Cardiac fibroblast (primary cell): ENCODE measurements at regions not wholly inside any gene's neighbourhood (a gene's known extent, or its start where the extent isn't known, plus 50 kb on each side); places are given as distances from the start of the nearest gene placed in this dataset.
"Not testable (repeated sequence)": the region's sequence is repeated elsewhere in the genome, so short reads cannot be mapped to it uniquely, and the experiment has no call there.

Source experiments
- DNase-seq, 2 donors: peaks; one replicate each; pipeline versions ENCODE4 v3.0.0 to v3.0.0-alpha.2; 2010; ENCODE audit warnings: low read depth in 2 of 2
- H3K4me3 ChIP-seq, 2 donors: replicated peaks in 1 of 2; 1 replicate in 1 of 2; 2 replicates in 1 of 2; pipeline ENCODE4 v1.5.1; 2011; ENCODE audit warnings: low read depth in 2 of 2, low read length in 2 of 2, mild to moderate bottlenecking in 2 of 2, moderate library complexity in 1 of 2
- TF ChIP-seq, protein P1 (sequence below): IDR thresholded peaks from one replicate; pipeline ENCODE4 v1.5.1; 2011; ENCODE audit warnings: low read depth, mild to moderate bottlenecking, low read length, inconsistent platforms

DNA sequence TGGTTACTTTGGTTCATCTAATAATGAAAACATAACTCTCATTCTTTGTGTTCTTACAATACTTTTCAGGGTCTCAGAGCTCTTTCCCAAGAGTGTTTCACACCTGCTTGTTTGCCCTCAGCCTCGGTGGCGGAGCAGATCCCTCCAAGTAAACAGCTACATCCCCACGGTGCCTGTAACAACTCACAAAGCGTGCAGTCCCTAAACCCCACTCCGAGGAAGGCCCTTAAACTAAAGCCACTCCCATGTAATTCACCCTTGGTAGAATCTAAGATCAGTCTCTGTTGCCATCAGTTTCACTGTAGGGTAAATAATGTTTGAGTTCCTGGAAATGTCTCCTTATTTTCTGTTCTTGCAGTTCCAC is 101.1 kb downstream of the TFAP2A start:
- no peak overlapping the region for H3K4me3 ChIP-seq
- no peak for DNase-seq
- TF ChIP-seq, protein P1, sequence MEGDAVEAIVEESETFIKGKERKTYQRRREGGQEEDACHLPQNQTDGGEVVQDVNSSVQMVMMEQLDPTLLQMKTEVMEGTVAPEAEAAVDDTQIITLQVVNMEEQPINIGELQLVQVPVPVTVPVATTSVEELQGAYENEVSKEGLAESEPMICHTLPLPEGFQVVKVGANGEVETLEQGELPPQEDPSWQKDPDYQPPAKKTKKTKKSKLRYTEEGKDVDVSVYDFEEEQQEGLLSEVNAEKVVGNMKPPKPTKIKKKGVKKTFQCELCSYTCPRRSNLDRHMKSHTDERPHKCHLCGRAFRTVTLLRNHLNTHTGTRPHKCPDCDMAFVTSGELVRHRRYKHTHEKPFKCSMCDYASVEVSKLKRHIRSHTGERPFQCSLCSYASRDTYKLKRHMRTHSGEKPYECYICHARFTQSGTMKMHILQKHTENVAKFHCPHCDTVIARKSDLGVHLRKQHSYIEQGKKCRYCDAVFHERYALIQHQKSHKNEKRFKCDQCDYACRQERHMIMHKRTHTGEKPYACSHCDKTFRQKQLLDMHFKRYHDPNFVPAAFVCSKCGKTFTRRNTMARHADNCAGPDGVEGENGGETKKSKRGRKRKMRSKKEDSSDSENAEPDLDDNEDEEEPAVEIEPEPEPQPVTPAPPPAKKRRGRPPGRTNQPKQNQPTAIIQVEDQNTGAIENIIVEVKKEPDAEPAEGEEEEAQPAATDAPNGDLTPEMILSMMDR = no peak

DNA sequence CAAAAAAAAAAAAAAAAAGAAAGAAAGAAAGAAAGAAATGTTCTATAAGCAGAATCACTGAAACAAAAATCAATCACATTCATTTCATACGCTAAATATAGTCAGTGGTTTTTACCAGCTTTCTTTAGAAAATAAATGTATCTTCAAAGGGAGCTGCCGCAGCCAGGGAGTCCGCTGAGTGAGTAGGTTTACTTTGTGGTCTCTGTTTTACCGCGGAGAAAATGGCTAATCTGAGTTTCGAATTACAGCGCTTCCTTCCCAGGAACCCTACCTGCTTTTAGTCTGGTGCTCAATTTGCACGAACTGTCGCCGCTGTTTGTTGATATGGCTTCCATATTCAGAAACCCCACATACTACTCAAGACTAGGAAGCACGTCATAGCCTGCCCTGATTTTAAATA is 102.4 kb downstream of the TFAP2A start:
- TF ChIP-seq, protein P1 = no peak
- no peak for DNase-seq
- no peak overlapping the region for H3K4me3 ChIP-seq

DNA sequence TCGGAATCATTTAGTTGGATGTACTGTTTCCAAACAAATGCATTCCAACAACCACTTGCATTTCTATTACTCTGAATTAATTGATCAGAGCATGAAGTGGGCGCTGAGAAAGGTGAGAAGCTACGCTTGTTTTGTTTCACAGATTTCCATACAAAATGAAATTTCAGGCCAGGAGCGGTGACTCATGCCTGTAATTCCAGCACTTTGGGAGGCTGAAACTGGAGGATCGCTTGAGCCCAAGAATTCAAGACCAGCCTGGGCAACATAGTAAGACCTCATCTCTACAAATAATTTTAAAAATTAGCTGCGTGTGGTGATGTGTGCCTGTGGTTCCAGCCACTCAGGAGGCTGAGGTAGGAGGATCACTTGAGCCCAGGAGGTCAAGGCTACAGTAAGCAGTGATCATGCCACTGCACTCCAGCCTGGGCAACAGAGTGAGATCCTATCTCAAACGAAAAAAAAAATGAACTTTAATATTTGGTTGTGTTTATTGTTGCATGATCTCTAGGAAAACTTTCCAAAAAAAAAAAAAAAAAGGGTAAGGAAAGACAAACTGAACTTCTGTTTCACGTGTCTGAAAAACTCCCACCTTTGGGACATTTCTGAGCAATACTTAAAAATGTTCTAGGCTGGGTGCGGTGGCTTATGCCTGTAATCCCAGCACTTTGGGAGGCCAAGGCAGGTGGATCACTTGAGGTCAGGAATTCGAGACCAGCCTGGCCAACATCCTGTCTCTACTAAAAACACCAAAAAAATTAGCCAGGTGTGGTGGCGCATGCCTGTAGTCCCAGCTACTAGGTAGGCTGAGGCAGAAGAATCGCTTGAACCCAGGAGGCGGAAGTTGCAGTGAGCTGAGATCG is 103.1 kb downstream of the TFAP2A start:
- not testable (repeated sequence) for DNase-seq, H3K4me3 ChIP-seq

DNA sequence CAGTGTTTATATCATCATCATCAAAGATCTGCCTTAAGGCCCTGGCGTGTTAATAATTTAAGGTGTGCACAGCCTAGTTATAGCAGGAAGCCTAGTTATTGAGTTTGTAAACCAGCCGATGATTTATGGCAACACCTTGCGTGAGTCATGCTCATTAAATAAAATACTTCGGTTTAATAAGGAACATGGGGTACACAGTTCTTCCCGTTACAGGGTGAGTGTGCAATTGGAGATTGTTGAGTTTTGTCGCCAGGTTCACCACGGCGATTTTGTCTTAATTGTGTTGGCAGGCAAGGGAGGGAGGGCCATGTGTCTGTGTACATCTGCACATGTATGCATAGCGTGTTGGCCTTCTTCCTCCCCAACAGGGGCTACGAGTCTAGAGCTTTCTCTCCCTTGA is 104.0 kb downstream of the TFAP2A start:
- no peak overlapping the region for H3K4me3 ChIP-seq
- TF ChIP-seq, protein P1 = no peak
- DNase-seq = no peak

DNA sequence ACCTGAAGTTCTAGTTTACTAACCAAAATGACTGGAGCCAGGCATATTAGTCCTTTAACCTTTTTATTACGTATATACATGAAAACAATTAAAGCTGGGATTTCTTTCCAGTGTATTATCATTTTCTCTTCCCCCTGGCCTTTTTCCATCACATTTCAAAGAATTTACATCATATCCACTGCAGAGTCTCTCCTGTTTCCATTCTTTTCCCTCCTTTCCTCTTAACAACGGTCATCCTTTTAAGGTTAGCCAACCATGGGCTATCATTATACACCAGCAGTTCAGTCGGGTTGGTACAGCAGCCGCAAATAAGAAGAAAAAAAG is 104.6 kb downstream of the TFAP2A start:
- TF ChIP-seq, protein P1 = no peak
- DNase-seq = no peak
- no peak overlapping the region for H3K4me3 ChIP-seq

DNA sequence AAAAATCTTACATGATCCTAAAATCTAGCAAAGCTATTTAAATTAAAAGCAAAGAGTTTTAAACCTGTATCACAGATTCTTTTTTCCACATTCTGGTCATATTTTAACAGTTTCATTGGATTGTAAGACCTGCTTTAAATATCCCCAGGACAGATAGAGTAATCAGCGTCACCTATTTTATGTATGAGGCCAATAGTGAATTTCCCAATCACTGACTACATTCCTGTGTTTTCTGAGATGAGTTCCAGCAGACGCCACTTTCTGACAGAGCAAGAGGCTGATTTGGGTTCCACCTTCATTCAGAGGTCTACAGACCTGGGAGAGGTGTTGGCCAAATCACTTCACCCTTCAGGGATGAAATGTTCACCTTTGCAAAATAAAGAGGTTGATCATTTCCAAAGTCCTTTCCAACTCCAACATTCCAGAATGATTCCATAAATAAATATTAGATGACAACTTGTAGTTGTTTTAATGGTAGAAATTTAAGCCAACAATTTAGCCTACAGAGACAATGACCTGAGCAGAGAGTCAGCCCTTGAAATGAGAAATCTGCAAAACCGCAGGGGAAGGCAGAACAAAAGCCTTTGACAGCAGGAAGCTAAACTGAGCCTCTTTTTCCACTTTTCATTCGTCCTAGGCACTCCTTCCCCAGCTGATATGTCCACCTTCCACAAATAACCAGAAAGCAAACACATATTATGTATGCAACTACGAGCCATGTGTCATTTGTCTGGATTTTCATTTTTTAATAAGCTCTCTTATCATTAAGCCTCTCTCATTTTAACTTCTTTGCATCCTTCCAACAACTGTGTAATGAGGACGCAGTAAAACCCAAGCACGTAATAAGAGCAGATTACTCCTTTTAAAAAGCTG is 105.2 kb downstream of the TFAP2A start:
- TF ChIP-seq, protein P1 = no peak
- H3K4me3 ChIP-seq = no peak overlapping the region

DNA sequence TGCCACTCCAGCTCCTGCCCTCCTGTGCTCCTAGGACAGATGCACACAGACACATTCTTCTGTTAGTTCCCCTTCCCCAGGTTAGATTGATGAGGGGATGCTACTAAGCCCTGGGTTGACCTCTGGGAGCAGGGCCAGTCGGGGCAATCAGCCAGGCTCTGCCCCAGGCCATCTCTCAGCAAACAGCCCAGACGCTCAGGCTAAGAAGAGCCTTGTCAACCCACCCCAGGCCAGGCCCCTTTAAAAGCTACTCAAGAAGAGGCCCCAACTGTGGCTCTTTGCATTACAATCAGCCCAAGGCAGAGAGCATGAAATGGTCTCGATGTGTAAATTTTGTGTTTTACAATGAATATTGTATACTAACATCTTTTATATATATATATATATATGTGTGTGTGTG is 107.4 kb downstream of the TFAP2A start:
- TF ChIP-seq, protein P1 = no peak
- no peak overlapping the region for H3K4me3 ChIP-seq
- no peak for DNase-seq

More for the DNA sequence above, 105.2 kb downstream of the TFAP2A start:
- DNase-seq = no peak
